WERI-Rb-1 (cell line): ENCODE measurements at regions not wholly inside any gene's neighbourhood (a gene's known extent, or its start where the extent isn't known, plus 50 kb on each side); places are given as distances from the start of the nearest gene placed in this dataset.

Experiments used
- DNase-seq: peaks from one replicate; pipeline ENCODE4 v3.0.0-alpha.2; 2020
- H3K27ac ChIP-seq: fragments of 250-450 bp; sonication (Bioruptor Pico); 2 replicates; pipeline ENCODE4 v1.5.1; 2020; ENCODE audit warnings: mild to moderate bottlenecking, moderate library complexity
- H3K27me3 ChIP-seq: fragments of 250-450 bp; sonication (Bioruptor Pico); 2 replicates; pipeline ENCODE4 v1.5.1; 2021; ENCODE audit warnings: mild to moderate bottlenecking, low read depth, moderate library complexity; ENCODE audit not compliant: insufficient read depth, severe bottlenecking
- H3K36me3 ChIP-seq: fragments of 250-450 bp; sonication (Bioruptor Pico); 2 replicates; pipeline ENCODE4 v1.5.1; 2020; ENCODE audit warnings: mild to moderate bottlenecking, moderate library complexity
- H3K4me3 ChIP-seq: 2 replicates; pipeline ENCODE4 v1.5.1; 2011; ENCODE audit warnings: low read depth, mild to moderate bottlenecking, control low read depth, low read length
- H3K9me3 ChIP-seq: fragments of 250-450 bp; sonication (Bioruptor Pico); 2 replicates; pipeline ENCODE4 v1.5.1; 2021; ENCODE audit warnings: mild to moderate bottlenecking, moderate library complexity; ENCODE audit not compliant: severe bottlenecking
- TF ChIP-seq, protein P1 (sequence below): IDR thresholded peaks from 2 replicates; pipeline ENCODE4 v1.5.1; 2011; ENCODE audit warnings: low read depth, mild to moderate bottlenecking, control low read depth, inconsistent platforms, low read length

DNA sequence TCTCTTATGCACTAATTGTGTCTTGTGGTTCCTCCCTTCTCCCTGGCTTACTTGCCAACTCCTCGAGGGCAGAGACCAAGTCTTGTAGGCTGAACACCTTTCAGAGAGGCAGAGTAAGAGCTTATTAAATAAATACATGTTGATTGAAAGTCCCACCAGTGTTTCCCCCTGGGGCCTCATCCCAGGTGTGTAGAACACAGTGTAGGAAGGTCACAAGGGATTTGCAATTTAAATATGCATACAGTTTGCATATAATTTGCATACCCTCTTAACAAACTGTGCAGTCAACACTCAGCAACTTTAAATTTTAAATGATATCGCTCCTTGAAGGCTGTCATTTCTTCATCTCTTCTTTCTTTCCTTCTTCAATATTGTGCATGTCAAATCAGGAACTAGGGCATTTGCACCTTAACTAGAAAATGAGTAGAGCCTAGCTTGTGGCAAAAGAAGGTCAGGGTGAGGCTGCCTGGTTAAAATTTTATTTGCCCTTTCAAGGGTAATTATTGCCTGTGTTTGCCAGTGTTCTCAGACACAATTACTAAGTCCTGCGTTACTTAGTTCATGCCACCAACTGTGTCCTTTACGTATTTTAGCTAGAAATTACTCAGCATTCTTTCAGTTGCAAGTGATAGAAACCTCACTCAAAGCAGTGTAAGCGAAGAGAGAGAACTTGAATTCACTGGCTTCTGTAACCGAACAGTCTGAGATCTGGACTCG is 465.7 kb downstream of the HAPSTR1 start:
- Histone ChIP-seq H3K27ac (no peak overlapping the region), H3K4me3 (no peak overlapping the region), H3K27me3 (no peaks in the 10 kb centered on the region), H3K9me3 (no peaks in the 10 kb centered on the region), H3K36me3 (no peaks in the 10 kb centered on the region)
- TF ChIP-seq, protein P1, sequence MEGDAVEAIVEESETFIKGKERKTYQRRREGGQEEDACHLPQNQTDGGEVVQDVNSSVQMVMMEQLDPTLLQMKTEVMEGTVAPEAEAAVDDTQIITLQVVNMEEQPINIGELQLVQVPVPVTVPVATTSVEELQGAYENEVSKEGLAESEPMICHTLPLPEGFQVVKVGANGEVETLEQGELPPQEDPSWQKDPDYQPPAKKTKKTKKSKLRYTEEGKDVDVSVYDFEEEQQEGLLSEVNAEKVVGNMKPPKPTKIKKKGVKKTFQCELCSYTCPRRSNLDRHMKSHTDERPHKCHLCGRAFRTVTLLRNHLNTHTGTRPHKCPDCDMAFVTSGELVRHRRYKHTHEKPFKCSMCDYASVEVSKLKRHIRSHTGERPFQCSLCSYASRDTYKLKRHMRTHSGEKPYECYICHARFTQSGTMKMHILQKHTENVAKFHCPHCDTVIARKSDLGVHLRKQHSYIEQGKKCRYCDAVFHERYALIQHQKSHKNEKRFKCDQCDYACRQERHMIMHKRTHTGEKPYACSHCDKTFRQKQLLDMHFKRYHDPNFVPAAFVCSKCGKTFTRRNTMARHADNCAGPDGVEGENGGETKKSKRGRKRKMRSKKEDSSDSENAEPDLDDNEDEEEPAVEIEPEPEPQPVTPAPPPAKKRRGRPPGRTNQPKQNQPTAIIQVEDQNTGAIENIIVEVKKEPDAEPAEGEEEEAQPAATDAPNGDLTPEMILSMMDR: no peak
- DNase-seq: no peak

DNA sequence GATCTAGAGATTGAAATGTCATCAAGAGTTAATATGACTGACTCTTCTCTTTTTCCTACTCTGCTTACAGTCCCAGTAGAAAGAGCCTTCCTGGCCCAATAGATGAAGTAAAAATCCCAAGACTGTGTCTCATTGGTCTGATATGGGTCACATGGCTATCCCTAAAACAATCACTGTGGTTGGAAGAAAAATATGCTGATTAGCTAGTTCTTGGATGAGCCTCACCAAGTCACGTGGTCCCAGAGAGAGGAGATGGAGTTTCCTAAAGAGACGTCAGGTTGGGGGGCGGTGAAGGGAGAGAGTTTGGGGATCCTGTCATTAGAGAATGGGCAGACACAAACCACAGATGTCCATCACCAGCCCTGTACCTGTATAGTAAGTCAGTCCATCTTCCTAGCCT is 466.3 kb downstream of the HAPSTR1 start:
- no peak for DNase-seq
- Histone ChIP-seq H3K27me3 (no peaks in the 10 kb centered on the region), H3K9me3 (no peaks in the 10 kb centered on the region), H3K36me3 (no peaks in the 10 kb centered on the region), H3K4me3 (no peak overlapping the region), H3K27ac (no peak overlapping the region)
- TF ChIP-seq, protein P1: no peak

DNA sequence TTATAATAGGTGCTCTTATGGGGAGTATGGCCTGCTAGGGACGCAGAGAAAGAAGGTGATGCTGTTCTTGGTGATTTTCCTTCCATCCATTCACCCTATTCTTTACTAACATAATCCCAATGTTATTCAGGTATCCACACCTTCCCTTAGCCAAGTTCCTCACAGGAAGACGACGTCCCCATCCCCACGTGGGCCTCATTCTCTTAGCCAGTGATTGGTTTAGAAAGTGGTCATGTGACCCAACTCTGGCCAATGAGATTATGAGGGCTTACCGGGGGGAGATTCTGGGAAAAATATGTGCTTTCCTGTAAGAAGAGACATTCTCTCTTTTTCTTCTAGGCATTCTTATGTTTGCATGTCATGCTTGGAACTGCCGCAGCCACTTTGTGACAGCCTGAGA is 474.7 kb downstream of the HAPSTR1 start:
- no peak for DNase-seq
- TF ChIP-seq, protein P1: no peak
- Histone ChIP-seq H3K4me3 (no peak overlapping the region), H3K27me3 (no peaks in the 10 kb centered on the region), H3K36me3 (no peaks in the 10 kb centered on the region), H3K9me3 (no peaks in the 10 kb centered on the region), H3K27ac (peak overlapping the region; percentile 54)

DNA sequence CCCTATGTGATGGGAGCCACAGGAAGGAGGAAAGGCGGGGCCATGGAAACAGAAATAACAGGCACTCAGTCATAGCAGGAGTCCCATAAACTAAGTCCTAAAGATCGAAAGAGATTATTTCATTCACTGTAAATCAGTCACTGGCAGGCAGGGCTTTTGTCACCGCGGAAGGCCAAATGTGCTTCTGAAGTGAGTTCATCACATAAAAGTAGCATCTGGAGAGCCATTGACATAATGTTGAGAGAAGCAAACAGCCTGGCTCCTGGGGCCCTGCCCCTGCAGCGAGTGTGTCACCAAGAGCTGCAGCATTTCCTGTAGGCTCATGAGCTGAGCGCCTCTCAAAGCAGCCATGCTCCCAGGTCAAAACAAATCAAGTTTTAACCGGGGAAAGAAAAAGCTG is 476.2 kb downstream of the HAPSTR1 start:
- no peaks in the 10 kb centered on the region for H3K9me3 ChIP-seq
- no peaks in the 10 kb centered on the region for H3K27me3 ChIP-seq
- no peaks in the 10 kb centered on the region for H3K36me3 ChIP-seq
- DNase-seq: peak; percentile 79
- TF ChIP-seq, protein P1: no peak
- H3K27ac ChIP-seq: peak overlapping the region; percentile 74
- H3K4me3 ChIP-seq: peak overlapping the region; percentile 27; the same call in 1 of the 2 replicates

DNA sequence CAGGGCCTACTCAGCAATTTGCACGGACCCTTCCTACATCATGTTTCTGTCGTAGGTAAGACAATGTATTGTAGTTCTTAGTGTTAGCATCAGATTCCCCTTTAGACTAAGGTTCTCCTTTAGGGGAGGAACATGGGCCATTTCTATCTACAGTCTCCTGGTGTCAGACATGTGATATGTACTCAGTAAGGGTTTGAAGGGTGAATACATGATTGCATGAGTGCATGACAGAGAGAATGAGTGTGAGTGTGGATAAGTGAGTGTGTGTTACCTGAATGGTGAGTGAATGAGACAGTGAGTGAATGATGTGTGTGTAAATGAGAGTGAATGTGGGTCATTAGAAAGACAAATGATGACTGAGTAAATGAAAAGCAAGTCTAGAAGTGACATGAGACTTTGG is 476.8 kb downstream of the HAPSTR1 start:
- Histone ChIP-seq H3K36me3 (no peaks in the 10 kb centered on the region), H3K27me3 (no peaks in the 10 kb centered on the region), H3K27ac (peak overlapping the region; percentile 74), H3K4me3 (peak overlapping the region; percentile 27), H3K9me3 (no peaks in the 10 kb centered on the region)
- DNase-seq: no peak
- TF ChIP-seq, protein P1: no peak

DNA sequence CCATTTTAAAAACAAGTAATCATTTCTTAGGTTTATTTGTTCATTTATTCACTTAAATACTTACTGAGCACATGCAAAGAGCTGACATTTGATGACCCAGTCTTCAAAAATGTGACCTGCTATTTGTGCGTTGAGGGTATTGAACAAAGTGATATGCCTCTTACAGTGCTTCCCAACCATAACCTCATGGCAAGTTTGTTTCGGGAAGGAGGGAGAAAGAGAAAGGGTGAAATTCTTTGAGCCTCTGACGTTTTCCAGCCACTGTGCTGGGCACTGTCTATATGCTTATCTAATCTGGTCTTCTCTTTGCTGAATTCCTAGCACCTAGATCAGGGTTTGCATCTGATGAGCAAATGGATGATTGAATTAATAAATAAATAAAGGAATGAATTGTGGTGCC is 479.1 kb downstream of the HAPSTR1 start:
- H3K9me3 ChIP-seq: no peaks in the 10 kb centered on the region
- TF ChIP-seq, protein P1: no peak
- no peak overlapping the region for H3K27ac ChIP-seq
- no peak for DNase-seq
- H3K27me3 ChIP-seq: no peaks in the 10 kb centered on the region
- H3K4me3 ChIP-seq: no peak overlapping the region
- H3K36me3 ChIP-seq: no peaks in the 10 kb centered on the region
